NOMO-1 treated with dmso at 0.1 percent for 144 hours (cell line): ENCODE measurements at regions not wholly inside any gene's neighbourhood (a gene's known extent, or its start where the extent isn't known, plus 50 kb on each side); places are given as distances from the start of the nearest gene placed in this dataset.

ENCODE experiments used
- DNase-seq: peaks from one replicate; lab custom pipeline; 2025; ENCODE audit not compliant: unreplicated experiment; lab: John Stamatoyannopoulos, UW

- DNase-seq, result no peak
Measured at GRCh38 chr3:186487819-186488218, 56.4 kb downstream of the CRYGS start.

- DNase-seq, result no peak
Measured at GRCh38 chr3:186487037-186487436, 57.1 kb downstream of the CRYGS start.

GRCh38 chr3:186483611-186484340 lies 60.4 kb downstream of the CRYGS start:
- no peak for DNase-seq

GRCh38 chr3:186481526-186481925 lies 62.7 kb downstream of the CRYGS start:
- no peak for DNase-seq

- DNase-seq, result no peak
Measured at GRCh38 chr3:186477876-186478275, 66.3 kb downstream of the CRYGS start.

- DNase-seq, result no peak
Measured at GRCh38 chr3:186477033-186477432, 67.1 kb downstream of the CRYGS start.

GRCh38 chr3:186476541-186476940 lies 67.6 kb downstream of the CRYGS start:
- no peak for DNase-seq

GRCh38 chr3:186476044-186476468 lies 68.1 kb downstream of the CRYGS start:
- DNase-seq, result no peak

GRCh38 chr3:186473166-186473565 lies 71.0 kb downstream of the CRYGS start:
- no peak for DNase-seq

GRCh38 chr3:186472456-186473008 lies 71.6 kb downstream of the CRYGS start:
- no peak for DNase-seq

- DNase-seq, result no peak
Measured at GRCh38 chr3:186471771-186472170, 72.4 kb downstream of the CRYGS start.

- no peak for DNase-seq
Measured at GRCh38 chr3:186469525-186469924, 74.7 kb downstream of the CRYGS start.

GRCh38 chr3:186467969-186468368 lies 76.2 kb downstream of the CRYGS start:
- DNase-seq, result no peak

- no peak for DNase-seq
Measured at GRCh38 chr3:186466391-186466974, 77.7 kb downstream of the CRYGS start.

GRCh38 chr3:186465508-186465907 lies 78.7 kb downstream of the CRYGS start:
- DNase-seq, result no peak

GRCh38 chr3:186464424-186465093 lies 79.6 kb downstream of the CRYGS start:
- no peak for DNase-seq

- DNase-seq, result no peak
Measured at GRCh38 chr3:186461141-186461540, 83.0 kb downstream of the CRYGS start.

GRCh38 chr3:186459108-186459467 lies 85.1 kb downstream of the CRYGS start:
- no peak for DNase-seq

- DNase-seq, result no peak
Measured at GRCh38 chr3:186458306-186459107, 85.7 kb downstream of the CRYGS start.

GRCh38 chr3:186457236-186457635 lies 86.9 kb downstream of the CRYGS start:
- no peak for DNase-seq

GRCh38 chr3:186456731-186457191 lies 87.4 kb downstream of the CRYGS start:
- DNase-seq, result no peak
